ENCODE measurements at regions not wholly inside any gene's neighbourhood (a gene's known extent, or its start where the extent isn't known, plus 50 kb on each side); places are given as distances from the start of the nearest gene placed in this dataset.
"Not testable (repeated sequence)": the region's sequence is repeated elsewhere in the genome, so short reads cannot be mapped to it uniquely, and the experiment has no call there.

DNA sequence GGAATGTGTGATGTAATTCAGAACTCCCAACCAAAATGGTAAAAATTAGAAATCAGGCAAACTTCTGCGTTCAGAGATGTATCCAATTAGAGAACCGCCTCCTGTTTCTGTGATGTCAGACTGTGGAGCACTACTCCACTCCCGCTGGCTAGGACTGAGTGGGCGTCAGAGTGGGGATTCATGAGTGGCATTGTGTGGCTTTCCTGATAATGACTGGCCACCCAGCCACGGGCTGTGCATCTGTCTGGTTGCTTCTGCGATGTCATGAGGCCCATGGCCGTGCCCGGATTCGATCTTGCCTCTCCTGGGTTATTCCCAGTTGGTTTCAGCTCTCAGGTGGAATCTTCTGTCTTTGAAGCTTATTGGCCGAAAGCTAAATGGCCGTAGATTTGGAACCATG is 87.1 kb upstream of the KCNA1 start:
- DNase-seq = no peak

- DNase-seq = no peak
Observed at GRCh38 chr12:4824380-4824779, 85.3 kb upstream of the KCNA1 start.

DNA sequence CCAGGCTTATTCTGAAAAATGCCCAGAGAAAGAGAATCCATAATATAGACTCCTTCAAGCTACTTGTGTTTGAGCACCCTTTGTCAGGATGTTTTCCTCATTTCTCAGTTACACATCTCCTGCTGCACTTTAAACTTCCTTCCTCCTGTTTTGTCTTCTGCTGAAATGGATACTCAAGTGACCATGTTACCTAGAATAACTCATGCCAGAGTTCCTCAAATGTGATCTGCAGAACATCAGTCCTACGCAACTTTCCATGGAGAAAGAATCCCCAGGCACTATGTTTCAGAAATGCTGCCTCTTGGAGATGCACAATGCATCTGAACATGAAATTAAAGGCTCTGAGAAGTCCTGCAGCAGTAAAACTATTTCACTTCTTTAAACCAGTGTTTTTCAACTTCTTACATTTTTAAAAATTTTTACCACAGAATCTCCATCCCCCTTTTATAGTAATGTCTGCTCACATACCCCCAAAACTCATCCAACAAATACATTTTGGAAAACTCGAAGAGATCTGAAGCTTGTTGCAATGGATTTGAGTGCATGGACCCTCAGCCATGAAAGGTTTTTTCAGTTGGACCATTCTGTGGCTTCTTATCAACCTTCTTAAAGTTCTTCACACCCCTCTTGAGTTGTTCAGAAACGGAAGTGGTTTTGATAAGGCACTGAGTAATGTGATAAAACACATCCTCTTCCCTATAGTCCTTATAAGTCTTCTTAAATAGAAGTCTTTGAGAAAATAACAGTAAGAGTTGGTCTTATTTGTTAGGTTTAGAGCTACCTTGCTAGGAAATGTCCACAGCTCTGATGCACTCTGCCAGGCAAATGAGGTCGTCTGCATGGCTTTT is 84.5 kb upstream of the KCNA1 start:
- no peak for DNase-seq

DNA sequence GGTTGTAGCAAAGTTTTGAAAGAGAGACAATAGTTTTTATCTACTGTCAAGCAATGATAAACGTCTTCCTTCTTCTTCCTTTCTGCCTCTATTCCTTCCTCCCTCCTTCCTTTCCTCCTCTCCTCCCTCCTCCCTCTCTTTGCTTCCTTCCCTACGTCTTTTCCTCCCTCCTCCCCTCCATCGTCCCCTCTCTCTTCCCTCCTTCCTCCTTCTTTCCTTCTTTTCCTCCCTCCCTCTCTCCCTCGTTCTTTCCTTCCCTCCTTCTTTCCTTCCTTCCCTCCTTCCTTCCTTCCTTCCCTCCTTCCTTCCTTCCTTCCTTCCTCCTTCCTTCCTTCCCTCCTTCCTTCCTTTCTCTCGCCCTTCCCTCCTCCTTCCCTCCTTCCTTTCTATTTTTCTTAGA is 82.8 kb upstream of the KCNA1 start:
- DNase-seq = no peak

DNA sequence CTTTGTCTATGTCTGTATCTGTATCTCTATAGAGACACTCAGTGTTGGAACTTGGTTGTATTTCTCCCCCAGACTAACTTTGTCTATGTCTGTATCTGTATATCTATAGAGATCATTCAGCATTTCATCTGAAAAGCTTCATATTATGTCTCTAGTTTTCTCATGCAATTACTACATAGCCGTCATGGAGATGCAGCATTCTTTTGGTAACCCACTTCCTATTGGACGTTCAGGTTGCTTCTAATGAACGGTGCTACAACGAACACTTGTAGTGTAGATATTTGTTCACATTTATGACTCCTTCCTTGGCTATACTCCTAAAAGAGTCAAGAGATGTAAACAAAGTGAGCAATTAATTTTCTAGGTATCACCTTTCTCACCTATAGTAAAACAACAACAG is 81.5 kb upstream of the KCNA1 start:
- no peak for DNase-seq

GRCh38 chr12:4829161-4829792 is 80.4 kb upstream of the KCNA1 start:
- DNase-seq = no peak

GRCh38 chr12:4829793-4830162 is 79.9 kb upstream of the KCNA1 start:
- no peak for DNase-seq

DNA sequence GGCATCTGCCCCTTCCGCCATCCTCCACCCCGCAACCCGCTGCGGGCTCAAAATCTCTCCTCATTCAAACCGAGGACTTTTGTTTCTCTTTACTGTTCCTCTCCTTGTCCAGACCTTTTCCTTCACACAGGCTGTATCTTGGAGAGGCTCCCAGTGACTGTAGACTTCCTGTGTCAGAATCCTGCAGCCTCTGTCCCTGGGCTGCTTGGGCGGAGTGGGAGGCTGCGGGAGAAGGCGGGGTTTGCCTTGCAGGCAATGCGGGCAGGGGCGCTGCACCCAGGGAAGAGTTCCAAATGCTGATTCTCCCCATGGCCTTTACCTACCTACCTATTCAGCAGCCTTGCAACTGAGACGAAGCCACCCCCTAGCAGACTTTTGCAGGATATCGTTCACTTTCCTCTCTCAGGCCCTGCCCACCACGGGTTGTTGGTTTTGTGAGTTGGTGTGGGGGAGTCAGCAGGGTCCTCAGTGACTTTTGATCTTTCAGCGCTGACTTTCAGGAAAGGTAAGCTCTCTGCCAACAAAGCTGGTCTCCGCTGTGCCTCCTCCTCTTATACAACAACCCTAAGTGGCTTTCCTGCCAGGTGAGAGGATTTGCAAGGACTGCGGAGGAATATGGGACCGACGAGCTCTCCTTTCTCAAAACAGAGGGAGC is 79.0 kb upstream of the KCNA1 start:
- DNase-seq = no peak

- no peak for DNase-seq
Observed at GRCh38 chr12:4833053-4833452, 76.7 kb upstream of the KCNA1 start.

GRCh38 chr12:4833524-4833923 is 76.2 kb upstream of the KCNA1 start:
- no peak for DNase-seq

GRCh38 chr12:4842401-4842800 is 67.3 kb upstream of the KCNA1 start:
- not testable (repeated sequence) for DNase-seq

GRCh38 chr12:4843907-4844306 is 65.8 kb upstream of the KCNA1 start:
- DNase-seq = no peak

DNA sequence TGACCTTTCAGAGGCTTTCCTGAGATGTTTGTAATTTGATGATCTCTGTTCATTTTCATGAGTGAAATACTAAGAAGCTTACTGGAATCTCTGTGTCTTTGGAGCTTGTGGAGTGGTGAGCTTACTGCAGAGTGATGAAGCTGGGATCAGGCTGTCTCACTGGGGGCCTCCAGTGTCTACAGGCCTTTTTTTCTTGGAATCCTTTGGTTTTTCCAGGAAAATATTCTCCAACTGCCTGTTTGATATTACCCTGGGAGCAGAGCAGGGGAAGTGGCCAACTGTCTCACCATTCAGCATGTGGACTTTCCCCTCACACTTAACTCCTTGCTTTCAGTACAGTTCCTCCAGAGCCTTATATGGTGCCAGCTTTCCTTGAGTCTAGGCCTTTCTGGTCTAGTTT is 62.0 kb upstream of the KCNA1 start:
- no peak for DNase-seq

GRCh38 chr12:4849115-4849541 is 60.6 kb upstream of the KCNA1 start:
- DNase-seq = peak; percentile 30

- DNase-seq = no peak
Observed at GRCh38 chr12:4849795-4850345, 59.8 kb upstream of the KCNA1 start.

DNA sequence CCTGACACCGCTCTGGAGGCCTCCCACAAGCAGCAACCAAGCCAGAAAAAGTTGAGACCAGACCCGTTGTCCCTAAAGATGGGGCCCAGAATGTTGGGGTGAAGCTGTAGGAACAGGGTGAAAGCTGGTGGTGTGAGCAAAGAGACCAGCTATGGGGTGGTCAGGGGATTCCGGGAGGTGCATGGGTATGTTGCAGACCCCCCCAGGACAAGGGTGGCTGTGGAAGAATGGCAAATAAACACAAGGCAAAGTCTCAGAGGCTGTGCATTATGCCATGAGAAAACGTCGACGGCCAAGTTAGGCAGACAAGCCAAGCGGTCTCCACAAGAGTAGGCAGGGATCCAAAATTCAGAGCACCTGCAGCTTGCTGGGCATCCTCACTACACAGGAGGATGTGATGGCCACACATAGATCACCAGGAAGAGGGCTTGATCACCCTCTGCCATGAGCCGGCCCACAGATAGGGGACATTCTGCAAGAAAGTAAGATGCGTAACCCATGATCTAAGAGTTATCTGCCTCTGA is 58.8 kb upstream of the KCNA1 start:
- DNase-seq = no peak

GRCh38 chr12:4852308-4852707 is 57.4 kb upstream of the KCNA1 start:
- DNase-seq = no peak

DNA sequence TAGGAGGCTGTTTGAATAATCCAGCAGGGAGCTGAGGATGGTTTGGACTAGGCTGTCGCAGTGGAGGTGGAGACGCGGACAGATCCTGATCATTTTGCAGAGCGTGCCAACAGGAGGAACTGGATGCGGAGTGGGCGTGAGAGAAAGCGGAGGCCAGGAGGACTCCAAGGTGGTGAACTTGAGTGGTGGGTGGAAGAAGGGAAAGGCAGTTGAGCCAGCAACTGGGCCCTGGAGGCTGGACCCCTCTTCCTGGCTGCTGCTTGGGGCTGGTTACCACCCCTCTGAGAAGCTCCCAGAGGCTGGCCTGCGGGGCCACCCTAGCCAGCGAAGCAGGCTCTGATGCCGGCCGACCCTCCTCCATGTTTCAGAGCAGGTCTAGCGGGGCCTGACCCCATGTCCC is 56.8 kb upstream of the KCNA1 start:
- no peak for DNase-seq

DNA sequence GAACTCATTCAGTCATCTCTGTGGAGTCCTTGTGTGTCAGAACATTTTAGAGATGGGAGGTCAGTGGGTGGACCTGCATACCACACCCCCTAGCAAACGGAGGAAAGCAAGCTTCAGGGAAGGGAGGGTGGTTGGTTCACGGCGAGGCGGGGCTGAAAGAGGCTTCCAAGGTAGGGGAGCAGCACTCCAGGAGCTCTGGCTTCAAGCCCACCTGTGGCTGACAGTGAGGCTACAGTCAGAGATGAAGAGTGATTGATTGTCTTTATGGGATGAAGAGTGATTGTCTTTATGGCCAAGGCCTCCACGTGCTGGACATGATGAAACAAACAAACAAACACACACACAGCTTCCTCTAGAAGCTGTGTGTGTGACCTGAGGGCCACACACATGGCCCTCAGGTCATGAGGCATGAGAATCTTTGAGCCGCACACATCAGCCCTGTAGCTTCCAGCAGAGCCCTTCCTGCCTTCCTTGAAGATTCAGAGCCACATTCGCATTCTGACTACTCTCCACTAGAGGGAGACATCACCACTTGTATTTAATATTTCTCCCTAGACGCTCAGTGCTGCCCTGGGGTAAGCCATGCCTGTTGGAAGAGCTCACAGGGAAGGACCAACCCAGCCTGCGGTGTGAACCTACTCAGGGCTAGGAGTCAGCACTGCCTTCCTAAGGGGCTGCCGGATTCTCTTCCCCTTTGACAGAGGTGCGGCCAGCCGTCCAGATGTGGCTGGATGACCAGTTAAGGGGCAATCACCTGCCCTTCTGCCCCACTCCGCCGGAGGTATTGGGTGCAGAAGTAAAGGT is 54.4 kb upstream of the KCNA1 start:
- peak; percentile 83 for DNase-seq

- no peak for DNase-seq
Observed at GRCh38 chr12:4856596-4856995, 53.1 kb upstream of the KCNA1 start.

DNA sequence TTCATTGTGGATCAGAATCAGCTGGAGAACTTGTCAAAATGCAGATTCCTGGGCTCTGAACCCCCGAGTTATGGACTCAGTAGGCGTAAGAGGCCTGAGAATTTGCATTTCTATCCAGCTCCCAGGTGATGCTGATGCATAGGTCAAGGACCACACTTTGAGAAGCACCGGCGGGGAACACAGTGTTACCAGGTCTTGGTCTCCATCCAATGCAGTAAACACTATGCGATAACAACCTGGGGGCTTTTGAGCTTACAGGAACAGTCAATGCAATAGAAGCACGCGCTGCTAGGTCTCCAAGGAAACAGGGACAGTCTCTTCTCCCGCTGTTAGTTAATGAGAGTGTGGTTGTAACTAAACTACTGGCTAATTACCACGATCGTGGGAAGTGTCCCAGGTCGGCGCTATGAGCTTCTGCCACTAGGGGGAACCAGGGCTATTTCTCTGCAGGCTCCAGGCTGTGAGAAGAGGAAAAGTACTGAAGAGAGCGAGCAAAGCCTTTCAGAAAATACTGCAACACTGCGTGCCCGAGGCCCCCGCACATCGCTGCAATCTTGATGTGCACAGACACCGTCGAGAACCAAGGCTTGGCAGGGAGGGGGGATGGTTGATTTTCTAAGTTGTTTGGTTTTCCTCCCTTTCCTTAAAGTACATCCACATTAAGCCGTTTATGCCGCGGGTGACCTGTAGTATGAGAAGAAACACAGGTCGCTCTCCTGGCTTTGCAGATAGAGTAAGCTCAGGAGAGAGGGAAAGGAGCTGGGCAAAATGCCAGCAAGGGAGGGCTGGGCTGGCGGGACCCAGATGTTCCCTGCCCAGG is 52.0 kb upstream of the KCNA1 start:
- DNase-seq = peak; percentile 72

GRCh38 chr12:4858386-4858785 is 51.3 kb upstream of the KCNA1 start:
- DNase-seq = no peak
